Spleen (tissue), 11 donors: ENCODE measurements at regions not wholly inside any gene's neighbourhood (a gene's known extent, or its start where the extent isn't known, plus 50 kb on each side); places are given as distances from the start of the nearest gene placed in this dataset.

ENCODE experiments used
- DNase-seq: peaks from one replicate; pipeline ENCODE4 v3.0.0-alpha.2; 2020
- H3K27ac ChIP-seq, 8 donors: fragments of 200-600 bp; sonication (generic) in 7 of 8; 1 replicate in 4 of 8; 2 replicates in 4 of 8; pipeline versions ENCODE4 v1.5.0 to v1.8.0; 2016 to 2021; ENCODE audit warnings: inconsistent platforms in 4 of 8, mild to moderate bottlenecking in 4 of 8, moderate library complexity in 1 of 8
- H3K27me3 ChIP-seq, 7 donors: fragments of 200-600 bp; sonication (generic) in 6 of 7; replicated peaks in 1 of 7; 1 replicate in 4 of 7; 2 replicates in 3 of 7; pipeline versions ENCODE4 v1.5.0 to v1.8.0; 2016 to 2021; ENCODE audit warnings: inconsistent platforms in 3 of 7, mild to moderate bottlenecking in 1 of 7
- H3K36me3 ChIP-seq, 6 donors: fragments of 200-600 bp; sonication (generic) in 5 of 6; 1 replicate in 4 of 6; 2 replicates in 2 of 6; pipeline versions ENCODE4 v1.5.0 to v1.8.0; 2016 to 2021; ENCODE audit warnings: inconsistent platforms in 2 of 6
- H3K4me1 ChIP-seq, 6 donors: fragments of 200-600 bp; sonication (generic) in 5 of 6; 1 replicate in 3 of 6; 2 replicates in 3 of 6; pipeline versions ENCODE4 v1.5.0 to v1.8.0; 2016 to 2021; ENCODE audit warnings: inconsistent platforms in 3 of 6
- H3K4me3 ChIP-seq, 8 donors: fragments of 200-600 bp; sonication (generic) in 7 of 8; 1 replicate in 4 of 8; 2 replicates in 4 of 8; pipeline versions ENCODE4 v1.5.0 to v1.8.0; 2016 to 2021; ENCODE audit warnings: inconsistent platforms in 4 of 8, mild to moderate bottlenecking in 4 of 8, moderate library complexity in 2 of 8
- H3K9me3 ChIP-seq, 8 donors: fragments of 200-600 bp; sonication (generic) in 7 of 8; 1 replicate in 4 of 8; 2 replicates in 4 of 8; pipeline versions ENCODE4 v1.5.0 to v1.8.0; 2016 to 2021; ENCODE audit warnings: inconsistent platforms in 4 of 8
- POLR2A ChIP-seq, 3 donors: fragments of 450-650 bp; IDR thresholded peaks; one replicate each; pipeline ENCODE4 v1.5.1; 2017; ENCODE audit warnings: antibody characterized with exemption in 3 of 3, mild to moderate bottlenecking in 1 of 3
- POLR2AphosphoS5 ChIP-seq, 3 donors: sonication (generic); formaldehyde crosslinking; IDR thresholded peaks; one replicate each; pipeline ENCODE4 v1.5.1; 2017; ENCODE audit warnings: antibody characterized with exemption in 3 of 3
- WGBS, 5 donors: extraction: QIAGEN DNeasy Blood & Tissue Kit in 3 of 5; methylation state at CpG; one replicate each; pipeline versions ENCODE4 v1.1.5 to v1.1.7; 2013 to 2018; 5-methylcytosine and 5-hydroxymethylcytosine counted together
- intact Hi-C: fragments of 100-400 bp; cut with DNase I; formaldehyde crosslinking; loops from one replicate; pipeline ENCODE4 v1.15.0; 2023; ENCODE audit warnings: low total_unique reads
- TF ChIP-seq, protein P1 (sequence below), 11 experiments: fragments of 200-600 bp in 7 of 11; fragments of 450-650 bp in 4 of 11; sonication (generic) in 4 of 11; IDR thresholded peaks in 8 of 11; conservative IDR thresholded peaks in 3 of 11; 1 replicate in 7 of 11; 2 replicates in 4 of 11; pipeline versions ENCODE4 v1.4.0 to v1.8.0; 2016 to 2021; ENCODE audit warnings: antibody characterized with exemption in 11 of 11, inconsistent platforms in 4 of 11, mild to moderate bottlenecking in 1 of 11
- donor health status: healthy with polysubstance abuse.
- donor health status: DM: no; HTN: no; CAD: no; lungs with moderate emphysema.
- donor health status: DM: no; HTN: no; CAD: no.
- donor health status: Bipolar disorder and iron deficiency.
- donor health status: healthy.
- donor health status: DM: no; HTN: no; CAD: no.
- donor health status: DM: yes; HTN: yes; CAD: no.

DNA sequence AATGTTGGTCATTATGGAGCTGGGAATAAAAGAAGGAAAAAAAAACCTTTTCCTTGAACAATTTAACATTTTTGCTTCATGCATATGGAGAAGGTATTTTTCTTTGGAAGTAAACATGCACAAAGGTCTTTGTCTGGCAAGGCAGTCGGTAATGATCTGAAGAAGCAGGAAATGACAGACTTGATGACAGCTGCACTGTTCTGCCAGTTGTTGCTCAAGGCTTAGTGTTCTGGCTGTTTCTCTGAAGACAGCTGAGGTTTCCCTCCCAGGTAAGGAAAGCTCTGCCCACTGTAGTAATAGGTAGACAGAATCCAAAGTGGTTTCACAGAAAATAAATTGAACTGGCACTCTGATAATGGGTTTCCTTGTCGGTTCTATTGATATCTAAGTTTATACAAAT, 308.4 kb upstream of the GCFC2 start:
- Histone ChIP-seq H3K4me3 (no peak overlapping the region), H3K27me3 (no peaks in the 10 kb centered on the region), H3K27ac (no peak overlapping the region), H3K4me1 (no peaks in the 10 kb centered on the region), H3K36me3 (no peaks in the 10 kb centered on the region), H3K9me3 (peaks cover 0 to 2% (median 0%) of the 10 kb centered on the region in 8 donors)
- intact Hi-C loops, result no loop called here
- 44 to 51% (median 48%) methylated on average over 2 of the region's 2 CpGs for WGBS, 5 donors
- DNase-seq, result no peak
- TF ChIP-seq, protein P1, sequence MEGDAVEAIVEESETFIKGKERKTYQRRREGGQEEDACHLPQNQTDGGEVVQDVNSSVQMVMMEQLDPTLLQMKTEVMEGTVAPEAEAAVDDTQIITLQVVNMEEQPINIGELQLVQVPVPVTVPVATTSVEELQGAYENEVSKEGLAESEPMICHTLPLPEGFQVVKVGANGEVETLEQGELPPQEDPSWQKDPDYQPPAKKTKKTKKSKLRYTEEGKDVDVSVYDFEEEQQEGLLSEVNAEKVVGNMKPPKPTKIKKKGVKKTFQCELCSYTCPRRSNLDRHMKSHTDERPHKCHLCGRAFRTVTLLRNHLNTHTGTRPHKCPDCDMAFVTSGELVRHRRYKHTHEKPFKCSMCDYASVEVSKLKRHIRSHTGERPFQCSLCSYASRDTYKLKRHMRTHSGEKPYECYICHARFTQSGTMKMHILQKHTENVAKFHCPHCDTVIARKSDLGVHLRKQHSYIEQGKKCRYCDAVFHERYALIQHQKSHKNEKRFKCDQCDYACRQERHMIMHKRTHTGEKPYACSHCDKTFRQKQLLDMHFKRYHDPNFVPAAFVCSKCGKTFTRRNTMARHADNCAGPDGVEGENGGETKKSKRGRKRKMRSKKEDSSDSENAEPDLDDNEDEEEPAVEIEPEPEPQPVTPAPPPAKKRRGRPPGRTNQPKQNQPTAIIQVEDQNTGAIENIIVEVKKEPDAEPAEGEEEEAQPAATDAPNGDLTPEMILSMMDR (IDR thresholded peaks at IDR 0.05 in 8 of 11, conservative IDR thresholded peaks at IDR 0.05 in 3 of 11), result no peak
- TF ChIP-seq POLR2A (IDR thresholded peaks at IDR 0.05), result no peak
- no peak for TF ChIP-seq POLR2AphosphoS5 (IDR thresholded peaks at IDR 0.05)

DNA sequence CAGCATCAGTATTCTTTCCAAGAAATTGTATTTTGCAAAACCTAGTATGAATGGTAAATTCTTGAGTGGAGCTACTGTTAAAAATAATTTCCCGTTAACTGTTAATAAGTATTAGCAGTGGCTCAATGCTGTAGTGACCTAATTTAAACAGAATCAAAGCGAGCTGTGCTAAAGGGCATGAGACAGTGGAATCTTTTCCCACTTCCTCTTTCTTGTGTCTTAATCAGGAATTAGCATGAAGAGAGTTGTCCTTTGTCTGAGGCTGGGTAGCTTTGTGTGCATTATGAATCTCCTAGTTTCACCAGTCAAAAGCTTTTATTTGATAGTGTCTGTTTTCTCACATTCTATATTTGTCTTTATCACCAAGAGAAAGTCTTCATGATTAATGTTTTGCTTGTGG, 298.8 kb upstream of the GCFC2 start:
- H3K4me1 ChIP-seq, result no peaks in the 10 kb centered on the region
- H3K27me3 ChIP-seq, result no peaks in the 10 kb centered on the region
- intact Hi-C loops, result no loop called here
- no peak overlapping the region for H3K27ac ChIP-seq
- DNase-seq, result no peak
- H3K9me3 ChIP-seq, result peaks cover 0 to 8% (median 0%) of the 10 kb centered on the region in 8 donors
- TF ChIP-seq, protein P1 (IDR thresholded peaks at IDR 0.05 in 8 of 11, conservative IDR thresholded peaks at IDR 0.05 in 3 of 11), result no peak
- TF ChIP-seq POLR2A (IDR thresholded peaks at IDR 0.05), result no peak
- no peak for TF ChIP-seq POLR2AphosphoS5 (IDR thresholded peaks at IDR 0.05)
- WGBS, 5 donors, result 73 to 79% (median 76%) methylated on average over 2 of the region's 2 CpGs
- H3K4me3 ChIP-seq, result no peak overlapping the region
- no peaks in the 10 kb centered on the region for H3K36me3 ChIP-seq

DNA sequence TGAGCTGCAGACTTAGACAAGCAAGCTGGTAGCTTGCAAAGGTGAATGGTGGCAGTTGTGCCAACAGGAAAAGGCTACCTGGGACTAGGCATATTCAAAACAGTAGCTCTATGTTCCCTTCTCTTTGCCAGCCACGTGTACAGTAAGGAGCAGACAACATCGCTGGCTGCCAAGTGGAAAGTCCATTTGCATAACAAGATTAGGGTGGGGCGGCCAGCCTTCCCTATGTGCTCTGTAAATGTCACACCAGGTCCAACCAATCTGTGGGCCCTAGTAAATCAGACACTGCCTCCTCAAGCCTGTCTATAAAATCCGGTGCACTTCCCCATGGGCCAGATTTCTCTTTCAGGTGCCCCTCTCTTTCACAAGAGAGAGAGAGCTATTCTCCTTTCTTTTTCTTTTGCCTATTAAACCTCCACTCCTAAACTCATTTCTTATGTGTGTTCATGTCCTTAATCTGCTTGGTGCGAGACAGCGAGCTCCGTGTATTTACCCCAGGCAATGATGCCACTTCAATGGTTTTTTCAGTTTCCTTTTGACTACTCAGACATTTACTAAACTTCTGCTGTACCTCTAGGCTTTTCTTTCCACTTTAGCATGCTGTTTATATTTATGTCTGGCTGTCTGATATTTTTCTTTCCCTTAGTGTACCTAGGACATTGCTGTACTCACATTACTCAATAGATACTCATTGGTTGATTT, 297.4 kb upstream of the GCFC2 start:
- Histone ChIP-seq H3K27me3 (no peaks in the 10 kb centered on the region), H3K36me3 (no peaks in the 10 kb centered on the region), H3K4me3 (no peak overlapping the region), H3K9me3 (peaks cover 0 to 7% (median 0%) of the 10 kb centered on the region in 8 donors), H3K4me1 (no peaks in the 10 kb centered on the region), H3K27ac (no peak overlapping the region)
- WGBS, 5 donors, result 61 to 77% (median 69%) methylated on average over 7 of the region's 7 CpGs
- TF ChIP-seq, protein P1 (IDR thresholded peaks at IDR 0.05 in 8 of 11, conservative IDR thresholded peaks at IDR 0.05 in 3 of 11), result no peak
- no peak for TF ChIP-seq POLR2A (IDR thresholded peaks at IDR 0.05)
- TF ChIP-seq POLR2AphosphoS5 (IDR thresholded peaks at IDR 0.05), result no peak
- no peak for DNase-seq
- intact Hi-C loops, result no loop called here

DNA sequence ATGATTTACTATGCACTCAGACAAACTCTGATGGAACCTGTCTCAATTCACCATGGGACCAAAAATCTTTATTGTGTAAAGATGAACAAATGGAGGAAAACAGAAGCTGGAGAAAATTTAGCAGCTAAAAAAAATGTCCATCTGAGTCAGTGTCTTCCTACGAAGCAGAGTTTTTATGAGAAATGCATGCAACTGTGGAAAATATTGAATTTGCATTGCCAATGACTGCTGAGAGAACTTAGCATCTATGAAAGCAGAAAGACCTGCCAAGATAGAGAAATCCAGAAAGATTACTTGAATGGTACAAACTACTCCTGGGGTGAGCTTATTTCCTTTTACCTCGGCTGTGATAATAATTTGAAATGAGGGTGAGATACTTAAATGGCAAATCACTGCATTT, 289.7 kb upstream of the GCFC2 start:
- intact Hi-C loops, result no loop called here

More for the DNA sequence above, 289.7 kb upstream of the GCFC2 start:
- no peak overlapping the region for H3K4me3 ChIP-seq
- 68 to 90% (median 85%) methylated on average over 2 of the region's 2 CpGs for WGBS, 5 donors
- TF ChIP-seq, protein P1 (IDR thresholded peaks at IDR 0.05 in 8 of 11, conservative IDR thresholded peaks at IDR 0.05 in 3 of 11), result no peak
- no peak for TF ChIP-seq POLR2A (IDR thresholded peaks at IDR 0.05)
- TF ChIP-seq POLR2AphosphoS5 (IDR thresholded peaks at IDR 0.05), result no peak
- no peaks in the 10 kb centered on the region for H3K27me3 ChIP-seq
- peaks cover 0 to 39% (median 6%) of the 10 kb centered on the region in 8 donors for H3K9me3 ChIP-seq
- H3K4me1 ChIP-seq, result no peaks in the 10 kb centered on the region
- DNase-seq, result no peak
- H3K27ac ChIP-seq, result no peak overlapping the region
- no peaks in the 10 kb centered on the region for H3K36me3 ChIP-seq
